Raji (cell line): ENCODE measurements at regions not wholly inside any gene's neighbourhood (a gene's known extent, or its start where the extent isn't known, plus 50 kb on each side); places are given as distances from the start of the nearest gene placed in this dataset.

ENCODE experiments used
- POLR2A ChIP-seq: IDR thresholded peaks from 2 replicates; pipeline ENCODE4 v1.6.1; 2011; ENCODE audit warnings: low read depth, low read length, control low read depth; ENCODE audit not compliant: insufficient read depth

DNA sequence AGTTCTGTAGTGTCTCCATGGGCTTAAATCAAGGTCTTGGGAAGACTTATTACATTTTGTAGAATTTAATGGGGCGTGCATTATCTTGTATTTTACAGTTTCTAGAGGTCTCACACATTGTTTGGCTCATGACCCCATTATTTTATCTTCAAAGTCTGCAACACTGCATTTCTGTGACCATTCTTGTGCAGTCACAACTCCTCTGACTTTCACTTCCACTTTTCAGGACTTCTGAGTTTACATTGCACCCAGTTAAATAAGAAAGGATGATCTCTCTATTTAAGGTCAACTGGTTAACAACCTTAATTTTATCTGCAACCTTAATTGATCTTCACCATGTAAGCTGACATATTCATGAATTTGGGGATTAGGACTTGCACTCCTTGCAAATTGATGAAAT is 1186.6 kb downstream of the MRPL39 start:
- no peak for TF ChIP-seq POLR2A

DNA sequence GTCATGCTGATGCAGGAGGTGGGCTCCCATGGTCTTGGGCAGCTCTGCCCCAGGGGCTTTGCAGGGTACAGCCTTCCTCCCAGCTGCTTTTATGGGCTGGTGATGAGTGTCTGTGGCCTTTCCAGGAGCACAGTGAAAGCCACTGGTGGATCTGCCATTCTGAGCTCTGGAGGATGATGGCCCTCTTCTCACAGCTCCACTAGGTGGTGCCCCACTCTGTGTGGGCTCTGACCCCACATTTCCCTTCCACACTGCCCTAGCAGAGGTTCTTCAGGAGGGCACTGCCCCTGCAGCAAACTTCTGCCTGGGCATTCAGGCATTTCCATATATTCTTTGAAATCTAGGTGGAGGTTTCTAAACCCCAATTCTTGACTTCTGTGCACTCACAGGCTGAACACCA is 1188.6 kb downstream of the MRPL39 start:
- TF ChIP-seq POLR2A: no peak

DNA sequence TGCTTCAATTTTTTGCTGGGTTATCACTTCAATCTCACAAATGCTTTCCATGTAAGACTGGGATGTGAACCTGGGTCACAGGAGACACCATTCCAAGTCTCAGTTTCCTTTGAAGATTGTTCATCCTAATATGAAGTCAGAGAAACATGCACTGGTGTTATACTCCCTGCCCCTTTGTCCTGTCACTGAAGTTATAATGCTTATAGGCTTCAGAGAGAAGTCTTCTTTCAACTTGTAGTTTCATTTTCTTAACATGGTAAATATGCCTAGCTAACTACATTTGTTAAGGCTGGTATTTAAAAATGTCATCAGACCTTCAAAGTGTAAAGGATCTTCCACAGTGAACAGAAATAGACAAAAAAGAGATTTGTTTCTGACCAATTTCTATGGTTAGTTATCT is 1195.9 kb downstream of the MRPL39 start:
- no peak for TF ChIP-seq POLR2A

DNA sequence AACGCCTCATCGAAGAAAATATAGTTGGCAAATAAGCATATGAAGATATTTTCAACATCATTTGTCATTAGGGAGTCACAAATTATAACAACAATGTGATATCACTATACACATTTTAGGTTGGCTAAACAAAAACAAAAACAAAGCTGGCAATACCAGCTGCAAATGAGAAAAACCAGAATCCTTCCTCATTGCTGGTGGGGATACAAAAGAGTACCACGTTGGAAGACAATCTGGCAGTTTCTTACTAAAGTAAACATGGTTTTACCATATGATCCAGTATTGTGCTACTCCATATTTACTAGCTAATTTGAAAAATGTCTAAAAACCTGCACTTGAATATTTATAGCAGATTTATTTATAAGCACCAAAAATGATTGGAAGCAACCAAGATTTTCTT is 1204.1 kb downstream of the MRPL39 start:
- no peak for TF ChIP-seq POLR2A

DNA sequence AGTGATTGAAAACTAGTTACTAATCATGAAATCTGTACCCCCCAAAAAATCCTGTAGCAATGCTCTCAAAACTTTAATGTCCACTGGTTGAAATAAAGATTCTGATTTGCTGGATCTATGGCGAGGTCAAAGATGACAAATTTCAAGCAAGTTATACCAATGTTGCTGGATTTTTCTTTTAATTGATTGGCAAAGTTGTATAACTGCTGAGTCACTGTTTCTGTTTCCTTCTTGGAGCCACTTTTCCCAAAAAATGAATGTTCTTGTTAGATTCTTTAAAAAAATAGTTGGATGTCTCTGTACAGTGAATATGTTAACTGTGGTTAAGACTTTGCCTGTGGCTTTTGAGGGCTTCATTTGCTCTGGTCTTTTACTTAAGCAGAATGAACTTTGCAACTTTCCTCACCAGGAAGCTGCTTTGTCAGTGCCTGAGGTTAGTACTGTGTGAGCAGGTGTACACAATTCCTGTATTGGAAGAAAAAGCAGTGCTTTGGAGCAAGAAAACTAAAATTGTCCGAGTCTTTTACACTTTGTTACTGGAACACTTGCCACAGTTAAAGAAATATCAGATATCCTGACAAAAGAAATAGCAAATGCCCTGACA is 1211.9 kb downstream of the MRPL39 start:
- TF ChIP-seq POLR2A: no peak

DNA sequence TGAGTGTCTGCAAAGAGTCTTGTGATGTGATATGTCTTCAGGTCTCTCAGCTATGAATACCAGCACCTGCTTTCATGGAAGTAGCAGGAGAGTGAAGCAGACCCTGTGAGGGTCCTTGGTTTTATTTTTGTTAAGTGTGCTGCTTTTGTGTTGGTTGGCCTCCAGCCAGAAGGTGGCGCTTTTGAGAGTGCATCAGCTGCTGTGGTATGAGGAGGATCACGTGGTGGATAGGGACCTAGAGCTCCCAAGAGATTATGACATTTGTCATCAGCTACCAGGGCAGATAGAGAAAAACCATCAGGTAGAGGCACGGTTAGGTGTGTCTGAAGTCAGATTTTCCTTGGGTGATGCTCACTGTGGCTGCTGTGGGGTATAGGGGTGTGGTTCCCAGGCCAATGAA is 1232.1 kb downstream of the MRPL39 start:
- no peak for TF ChIP-seq POLR2A

DNA sequence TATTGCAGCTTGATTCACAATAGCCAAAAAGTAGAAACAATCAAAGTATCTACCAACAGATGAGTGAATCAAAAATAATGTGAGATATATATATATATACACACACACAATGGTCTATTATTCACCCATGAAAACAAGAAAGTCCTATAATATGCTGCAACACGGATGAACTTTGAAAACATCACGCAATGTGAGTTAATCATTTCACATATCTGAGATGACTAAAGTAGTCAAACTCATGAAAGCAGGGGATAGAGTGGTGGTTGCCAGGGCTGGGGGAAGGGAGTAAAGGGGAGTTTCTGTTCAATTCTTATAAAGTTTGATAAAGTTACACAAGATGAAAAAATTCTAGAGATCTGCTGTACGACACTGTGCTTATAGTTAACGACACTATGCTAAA is 1234.8 kb downstream of the MRPL39 start:
- no peak for TF ChIP-seq POLR2A

DNA sequence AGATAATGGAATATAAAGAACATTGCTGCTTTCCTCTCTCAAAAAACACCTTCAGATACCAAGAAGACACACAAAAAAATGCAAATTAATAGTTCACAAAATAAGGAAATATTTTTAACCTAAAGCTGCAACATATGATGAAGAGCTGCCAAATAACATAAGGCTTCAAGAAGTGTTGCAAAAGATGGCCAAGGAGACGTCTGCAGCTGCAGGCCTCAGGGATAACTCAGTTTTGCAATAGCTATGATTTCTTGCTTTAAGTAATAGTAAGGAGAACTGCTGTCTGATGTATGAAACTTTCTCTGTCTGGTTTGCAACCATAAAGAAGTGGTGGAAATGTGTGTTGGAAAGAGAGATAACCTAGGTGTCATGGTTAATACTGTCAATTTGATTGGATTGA is 1237.5 kb downstream of the MRPL39 start:
- no peak for TF ChIP-seq POLR2A

DNA sequence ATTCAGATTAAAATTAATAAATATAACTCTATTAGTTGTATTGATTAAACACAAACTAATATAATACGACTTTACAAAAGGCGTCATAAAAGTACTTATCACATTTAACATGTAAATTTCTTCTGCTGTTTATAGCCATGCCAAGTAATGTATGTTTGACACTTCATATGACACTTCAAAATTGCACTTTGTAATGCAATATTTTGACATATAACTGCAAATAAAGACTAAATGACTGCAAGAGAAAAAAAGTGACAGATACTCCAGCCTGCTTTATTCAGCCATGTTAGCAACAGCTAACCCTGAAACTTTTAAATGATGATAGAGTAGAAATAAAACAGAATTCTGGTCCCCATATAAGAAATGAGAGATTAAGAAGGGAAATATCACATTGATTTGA is 1238.0 kb downstream of the MRPL39 start:
- no peak for TF ChIP-seq POLR2A

DNA sequence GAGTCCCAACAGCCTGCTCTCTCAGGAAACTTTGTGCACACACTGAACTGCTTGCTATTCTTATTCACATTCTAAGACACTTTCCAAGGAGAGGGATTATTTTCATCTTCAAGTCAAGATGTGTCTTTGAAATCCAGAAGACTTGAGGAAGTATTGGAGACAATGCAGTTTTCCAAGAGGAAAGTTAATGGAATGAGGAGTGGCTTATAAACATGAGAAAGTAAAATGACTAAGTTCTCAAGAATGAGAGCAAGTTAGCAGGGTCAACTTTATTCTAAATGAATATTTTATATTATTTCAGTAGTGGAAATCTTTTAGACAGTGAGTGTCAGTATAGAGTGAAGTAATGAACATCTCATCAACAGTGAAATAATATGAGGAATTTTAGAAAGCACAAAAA is 1239.3 kb downstream of the MRPL39 start:
- no peak for TF ChIP-seq POLR2A

DNA sequence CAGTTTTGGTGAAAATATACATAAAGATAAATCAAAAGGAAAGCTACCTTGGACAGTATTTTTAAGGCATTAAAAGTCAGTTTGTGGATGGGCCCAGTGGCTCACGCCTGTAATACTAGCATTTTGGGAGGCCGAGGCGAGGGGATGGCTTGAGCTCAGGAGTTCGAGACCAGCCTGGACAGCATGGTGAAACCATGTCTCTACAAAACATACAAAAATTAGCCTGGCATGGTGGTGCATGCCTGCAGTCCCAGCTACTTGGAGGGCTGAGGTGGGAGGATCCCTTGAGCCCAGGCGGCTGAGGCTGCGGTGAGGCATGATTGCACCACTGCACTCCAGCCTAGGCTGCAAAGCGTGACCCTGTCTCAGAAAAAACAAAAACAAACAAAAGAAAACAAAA is 1253.8 kb downstream of the MRPL39 start:
- TF ChIP-seq POLR2A: no peak

DNA sequence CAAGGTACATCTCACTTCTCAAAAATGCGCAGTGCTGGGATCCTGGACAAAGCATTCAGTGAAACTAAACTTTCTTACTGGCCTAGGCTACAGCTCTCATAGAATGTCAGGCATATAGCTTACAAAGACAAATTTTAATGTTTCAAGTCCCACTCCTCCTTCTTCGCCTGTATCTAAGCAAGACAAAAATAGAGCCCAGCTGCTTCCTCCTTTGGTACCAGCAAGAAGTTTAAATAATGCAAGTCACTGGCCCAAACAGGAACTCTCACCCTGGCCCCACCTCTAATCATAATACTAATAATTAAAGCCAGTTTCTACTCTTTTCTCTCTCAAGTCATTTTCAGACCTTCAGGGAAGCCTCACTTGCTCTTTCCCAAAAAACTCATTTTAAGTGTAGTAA is 1267.9 kb downstream of the MRPL39 start:
- TF ChIP-seq POLR2A: no peak

DNA sequence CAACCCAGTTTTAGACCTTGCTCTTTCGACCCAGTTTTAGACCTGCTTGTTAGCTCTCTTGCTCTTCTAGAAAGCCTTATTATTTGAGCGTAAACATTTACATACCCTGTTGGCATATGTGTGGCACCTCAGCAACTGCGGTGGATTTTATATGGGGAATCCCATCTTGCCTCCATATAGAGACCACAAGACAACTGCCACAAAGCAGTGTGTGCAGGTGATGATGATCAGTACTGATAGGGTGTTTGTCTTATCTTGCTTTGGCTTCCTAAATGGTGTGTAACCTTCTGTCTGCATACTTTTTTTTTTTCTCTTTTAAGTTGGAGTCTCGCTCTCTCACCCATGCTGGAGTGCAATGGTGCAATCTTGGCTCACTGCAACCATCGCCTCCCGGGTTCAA is 1270.8 kb downstream of the MRPL39 start:
- no peak for TF ChIP-seq POLR2A

DNA sequence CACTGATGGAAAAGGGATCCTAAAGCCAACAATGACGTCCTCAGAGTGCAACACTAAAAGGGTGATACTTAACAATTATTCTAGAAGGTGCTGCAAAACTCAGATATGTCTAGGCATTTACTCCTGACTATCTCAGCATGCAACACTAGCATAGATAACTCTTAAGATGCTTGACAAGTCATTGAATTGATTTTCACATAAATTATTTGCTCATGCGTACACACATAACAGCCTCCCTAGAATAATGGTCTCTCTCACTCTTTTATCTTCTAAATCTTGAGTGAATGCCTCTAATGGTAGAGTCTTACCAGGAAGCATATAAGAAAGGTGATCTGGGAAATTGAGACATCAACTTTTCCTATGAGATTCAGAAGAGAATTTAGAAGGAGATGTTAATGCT is 1283.7 kb downstream of the MRPL39 start:
- TF ChIP-seq POLR2A: no peak

DNA sequence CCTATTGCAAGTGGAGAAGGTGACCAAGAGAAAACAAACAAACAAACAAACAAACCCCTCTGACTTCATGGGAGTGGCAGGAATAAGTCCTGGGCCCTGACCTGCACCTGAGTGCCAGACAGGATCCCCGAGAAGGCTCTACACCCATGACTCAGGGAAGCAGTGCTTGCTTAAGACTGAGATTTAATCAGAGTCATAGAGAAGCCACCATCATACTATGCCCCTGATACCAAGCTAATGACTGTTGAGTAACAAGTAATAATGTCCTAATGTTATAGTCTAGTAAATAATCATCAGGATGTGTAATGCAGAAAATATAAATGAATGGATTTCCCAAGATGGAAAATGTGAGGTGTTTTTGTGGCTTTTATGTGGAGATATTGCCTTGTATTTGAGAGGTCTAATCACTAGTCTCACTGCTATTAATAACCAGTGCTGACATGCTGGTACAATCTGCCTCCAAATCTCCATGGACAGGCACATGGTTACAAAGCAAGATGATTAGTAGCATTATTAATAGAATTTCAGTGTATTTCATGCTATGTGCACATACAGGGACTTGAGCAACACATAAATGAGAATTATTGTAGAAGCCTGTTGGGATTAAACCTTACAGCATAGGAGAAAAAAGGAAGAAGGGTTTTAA is 1290.9 kb downstream of the MRPL39 start:
- TF ChIP-seq POLR2A: no peak

DNA sequence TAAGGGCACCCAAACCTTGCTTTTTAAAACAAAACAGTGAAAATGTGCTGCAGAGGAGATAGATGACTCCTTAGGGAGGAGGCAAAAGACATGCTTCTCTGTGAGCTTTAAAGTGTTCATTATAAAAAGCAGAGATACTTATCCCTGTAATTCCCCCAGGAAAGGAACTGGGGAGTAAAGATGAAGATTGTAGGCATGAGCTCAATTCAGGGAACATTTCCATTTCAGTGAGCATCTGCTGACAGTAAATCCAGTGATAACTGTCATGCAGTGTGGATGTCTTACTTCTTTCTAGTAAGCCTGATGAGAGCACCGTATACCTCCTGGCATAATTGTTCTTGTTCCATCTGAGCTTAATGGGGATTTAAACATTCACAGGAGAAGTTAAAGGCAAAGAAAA is 1296.5 kb downstream of the MRPL39 start:
- no peak for TF ChIP-seq POLR2A

DNA sequence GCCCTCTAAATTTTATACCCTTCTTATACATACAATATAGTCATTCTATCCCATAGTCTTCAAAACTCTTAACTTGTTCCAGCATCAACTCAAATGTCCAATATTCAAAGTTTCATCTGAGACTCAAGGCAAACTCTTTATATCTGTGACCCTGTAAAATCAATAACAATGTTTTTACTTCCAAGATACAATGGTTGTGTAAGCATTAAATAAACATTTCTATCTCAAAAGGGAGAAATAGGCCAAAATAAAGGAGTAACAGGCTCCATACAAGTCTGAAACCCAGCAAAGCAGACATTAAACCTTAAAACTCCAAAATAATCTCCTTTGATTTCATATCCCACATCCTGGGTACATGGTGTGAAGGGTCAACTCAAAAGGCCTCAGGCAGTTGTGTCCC is 1299.1 kb downstream of the MRPL39 start:
- no peak for TF ChIP-seq POLR2A
